GM20000 (cell line): ENCODE measurements at regions not wholly inside any gene's neighbourhood (a gene's known extent, or its start where the extent isn't known, plus 50 kb on each side); places are given as distances from the start of the nearest gene placed in this dataset.

Experiments used
- DNase-seq: peaks from one replicate; pipeline ENCODE4 v3.0.0; 2012; ENCODE audit warnings: low spot score
- CTCF ChIP-seq: IDR thresholded peaks from 2 replicates; pipeline ENCODE4 v1.5.1; 2012; ENCODE audit warnings: mild to moderate bottlenecking, control low read depth; ENCODE audit errors: extremely low read depth, missing control alignments

- peak; percentile 22 for DNase-seq
- TF ChIP-seq CTCF, result peak; percentile 25
These were observed 169.2 kb upstream of the PLXNC1 start for GRCh38 chr12:93979189-93979588.

GRCh38 chr12:93980711-93981110, 167.7 kb upstream of the PLXNC1 start:
- no peak for DNase-seq
- TF ChIP-seq CTCF, result no peak

- no peak for DNase-seq
- TF ChIP-seq CTCF, result no peak
These were observed 167.0 kb upstream of the PLXNC1 start for GRCh38 chr12:93981411-93981810.

GRCh38 chr12:93982771-93983315, 165.5 kb upstream of the PLXNC1 start:
- no peak for DNase-seq
- no peak for TF ChIP-seq CTCF

GRCh38 chr12:93984005-93984404, 164.4 kb upstream of the PLXNC1 start:
- no peak for TF ChIP-seq CTCF
- no peak for DNase-seq

GRCh38 chr12:93989949-93990348, 158.4 kb upstream of the PLXNC1 start:
- no peak for DNase-seq
- no peak for TF ChIP-seq CTCF

GRCh38 chr12:93990832-93991803, 157.3 kb upstream of the PLXNC1 start:
- no peak for DNase-seq
- no peak for TF ChIP-seq CTCF
